Natural killer cell (primary cell): ENCODE measurements at regions not wholly inside any gene's neighbourhood (a gene's known extent, or its start where the extent isn't known, plus 50 kb on each side); places are given as distances from the start of the nearest gene placed in this dataset.

Experiments
- ATAC-seq, 3 donors: fragments of 150-1000 bp in 2 of 3; fragments of 200-7000 bp in 1 of 3; cut with Tn5 transposase; 1 replicate in 1 of 3; 2 replicates in 2 of 3; pipeline ENCODE4 v1.10.0; 2021; ENCODE audit warnings: mild to moderate bottlenecking in 2 of 3, moderate library complexity in 2 of 3
- DNase-seq, 2 donors: peaks; one replicate each; pipeline versions ENCODE4 v3.0.0 to v3.0.0-alpha.2; 2013 to 2021; ENCODE audit warnings: mixed read lengths in 1 of 2
- H3K27ac ChIP-seq: one replicate; pipeline ENCODE4 v1.5.1; 2013; ENCODE audit warnings: mild to moderate bottlenecking, low read length
- H3K27me3 ChIP-seq: one replicate; pipeline ENCODE4 v1.6.1; 2013; ENCODE audit warnings: low read length; ENCODE audit not compliant: control insufficient read depth, insufficient read depth
- H3K36me3 ChIP-seq: one replicate; pipeline ENCODE4 v1.6.1; 2013; ENCODE audit warnings: low read length; ENCODE audit not compliant: control insufficient read depth, insufficient read depth
- H3K4me1 ChIP-seq: one replicate; pipeline ENCODE4 v1.6.1; 2013; ENCODE audit warnings: low read length; ENCODE audit not compliant: control insufficient read depth, insufficient read depth
- H3K4me3 ChIP-seq: one replicate; pipeline ENCODE4 v1.5.1; 2013; ENCODE audit warnings: low read length
- H3K9me3 ChIP-seq: one replicate; pipeline ENCODE4 v1.6.1; 2013; ENCODE audit warnings: low read length; ENCODE audit not compliant: control insufficient read depth, insufficient read depth
- H3K27ac Mint-ChIP-seq, 2 donors: one replicate each; pipeline ENCODE4 v1.8.0; 2022; ENCODE audit warnings: mild to moderate bottlenecking in 2 of 2, mixed read lengths in 2 of 2, moderate library complexity in 1 of 2
- H3K27me3 Mint-ChIP-seq, 2 donors: one replicate each; pipeline ENCODE4 v1.8.0; 2022; ENCODE audit warnings: low read depth in 2 of 2, mixed read lengths in 2 of 2
- H3K36me3 Mint-ChIP-seq: one replicate; pipeline ENCODE4 v1.8.0; 2022; ENCODE audit warnings: mixed read lengths
- H3K4me1 Mint-ChIP-seq, 2 donors: one replicate each; pipeline ENCODE4 v1.8.0; 2022; ENCODE audit warnings: mixed read lengths in 2 of 2
- H3K4me3 Mint-ChIP-seq: one replicate; pipeline ENCODE4 v1.8.0; 2022; ENCODE audit warnings: mild to moderate bottlenecking, moderate library complexity, mixed read lengths
- H3K9me3 Mint-ChIP-seq, 2 donors: one replicate each; pipeline ENCODE4 v1.8.0; 2022; ENCODE audit warnings: mixed read lengths in 2 of 2
- CTCF ChIP-seq: fragments of 200-600 bp; IDR thresholded peaks from one replicate; pipeline ENCODE4 v1.8.0; 2022; ENCODE audit warnings: antibody characterized with exemption
- WGBS: methylation state at CpG from one replicate; pipeline ENCODE4 v1.1.7; 2013; ENCODE audit warnings: missing lambda C conversion rate; ENCODE audit not compliant: insufficient coverage; 5-methylcytosine and 5-hydroxymethylcytosine counted together
- intact Hi-C: fragments of 100-400 bp; cut with micrococcal nuclease; formaldehyde crosslinking; loops from one replicate; pipeline ENCODE4 v1.14.2; 2022

- Mint-ChIP-seq H3K4me1 (no peaks in the 10 kb centered on the region), H3K4me3 (no peak overlapping the region), H3K36me3 (no peaks in the 10 kb centered on the region), H3K27ac (no peak overlapping the region), H3K9me3 (no peaks in the 10 kb centered on the region), H3K27me3 (no peaks in the 10 kb centered on the region)
- no peak for DNase-seq
- intact Hi-C loops = no loop called here
- Histone ChIP-seq H3K27me3 (no peaks in the 10 kb centered on the region), H3K4me3 (no peak overlapping the region), H3K9me3 (no peaks in the 10 kb centered on the region), H3K36me3 (no peaks in the 10 kb centered on the region), H3K4me1 (no peaks in the 10 kb centered on the region), H3K27ac (no peak overlapping the region)
- 20% methylated on average over 1 of the region's 2 CpGs for WGBS
- TF ChIP-seq CTCF = no peak
- ATAC-seq = no peak
Observed at GRCh38 chr6:145339089-145339488, 396.2 kb downstream of the EPM2A start.

GRCh38 chr6:145340256-145340655 is 395.1 kb downstream of the EPM2A start:
- no peaks in the 10 kb centered on the region for H3K4me1 ChIP-seq
- H3K36me3 ChIP-seq = no peaks in the 10 kb centered on the region
- ATAC-seq (no peak), DNase-seq (no peak)
- H3K27ac Mint-ChIP-seq = no peak overlapping the region
- H3K27me3 ChIP-seq = no peaks in the 10 kb centered on the region
- no peak for TF ChIP-seq CTCF
- H3K9me3 ChIP-seq = no peaks in the 10 kb centered on the region
- H3K4me3 ChIP-seq = no peak overlapping the region
- intact Hi-C loops = no loop called here
- H3K4me3 Mint-ChIP-seq = no peak overlapping the region
- H3K9me3 Mint-ChIP-seq = no peaks in the 10 kb centered on the region
- H3K27ac ChIP-seq = no peak overlapping the region
- H3K4me1 Mint-ChIP-seq = no peaks in the 10 kb centered on the region
- no peaks in the 10 kb centered on the region for H3K36me3 Mint-ChIP-seq
- H3K27me3 Mint-ChIP-seq = no peaks in the 10 kb centered on the region

- no peaks in the 10 kb centered on the region for H3K4me1 ChIP-seq
- DNase-seq = no peak
- H3K9me3 Mint-ChIP-seq = peaks cover 0 to 4% of the 10 kb centered on the region in 2 donors
- H3K4me1 Mint-ChIP-seq = no peaks in the 10 kb centered on the region
- no peak for ATAC-seq
- H3K9me3 ChIP-seq = no peaks in the 10 kb centered on the region
- H3K4me3 ChIP-seq = no peak overlapping the region
- H3K4me3 Mint-ChIP-seq = no peak overlapping the region
- TF ChIP-seq CTCF = no peak
- no peaks in the 10 kb centered on the region for H3K36me3 Mint-ChIP-seq
- no peaks in the 10 kb centered on the region for H3K27me3 Mint-ChIP-seq
- no peak overlapping the region for H3K27ac ChIP-seq
- H3K36me3 ChIP-seq = no peaks in the 10 kb centered on the region
- H3K27me3 ChIP-seq = no peaks in the 10 kb centered on the region
- intact Hi-C loops = no loop called here
- H3K27ac Mint-ChIP-seq = no peak overlapping the region
Observed at GRCh38 chr6:145345094-145345493, 390.2 kb downstream of the EPM2A start.

GRCh38 chr6:145347216-145347615 is 388.1 kb downstream of the EPM2A start:
- no peak for ATAC-seq
- DNase-seq = no peak
- 87% methylated on average over 2 of the region's 2 CpGs for WGBS

More at GRCh38 chr6:145347216-145347615, 388.1 kb downstream of the EPM2A start:
- Mint-ChIP-seq H3K4me1 (no peaks in the 10 kb centered on the region), H3K27ac (no peak overlapping the region), H3K9me3 (peaks cover 0 to 6% of the 10 kb centered on the region in 2 donors), H3K36me3 (no peaks in the 10 kb centered on the region), H3K4me3 (no peak overlapping the region), H3K27me3 (no peaks in the 10 kb centered on the region)
- no peak overlapping the region for H3K27ac ChIP-seq
- TF ChIP-seq CTCF = no peak
- no peak overlapping the region for H3K4me3 ChIP-seq
- no peaks in the 10 kb centered on the region for H3K27me3 ChIP-seq
- H3K4me1 ChIP-seq = no peaks in the 10 kb centered on the region
- no peaks in the 10 kb centered on the region for H3K36me3 ChIP-seq
- no peaks in the 10 kb centered on the region for H3K9me3 ChIP-seq
- intact Hi-C loops = no loop called here
